Naive thymus-derived CD8-positive, alpha-beta T cell (primary cell): ENCODE measurements at regions not wholly inside any gene's neighbourhood (a gene's known extent, or its start where the extent isn't known, plus 50 kb on each side); places are given as distances from the start of the nearest gene placed in this dataset.
"Not testable (repeated sequence)": the region's sequence is repeated elsewhere in the genome, so short reads cannot be mapped to it uniquely, and the experiment has no call there.

Source experiments
- ATAC-seq, 2 donors: fragments of 150-1000 bp; cut with Tn5 transposase in 1 of 2; sonication (Bioruptor Pico), chemical (Tn5 transposase) in 1 of 2; 1 replicate in 1 of 2; 2 replicates in 1 of 2; pipeline ENCODE4 v1.10.0; 2021; ENCODE audit warnings: mild to moderate bottlenecking in 2 of 2, moderate library complexity in 2 of 2
- POLR2A ChIA-PET: fragments of 350-600 bp; sonication (Branson Sonifier 250); formaldehyde crosslinking; loops from one replicate; lab custom pipeline; 2021; ENCODE audit warnings: antibody characterized with exemption; lab: Charles Lee
- DNase-seq, 10 donors: peaks; one replicate each; pipeline versions ENCODE4 v3.0.0 to v3.0.0-alpha.2; 2020 to 2022
- H3K27ac Mint-ChIP-seq, 10 donors: one replicate each; pipeline ENCODE4 v1.8.0; 2020 to 2022; ENCODE audit warnings: mild to moderate bottlenecking in 10 of 10, mixed read lengths in 10 of 10, moderate library complexity in 4 of 10, inconsistent platforms in 1 of 10
- H3K27me3 Mint-ChIP-seq, 5 donors: one replicate each; pipeline ENCODE4 v1.8.0; 2021 to 2022; ENCODE audit warnings: mixed read lengths in 5 of 5
- H3K36me3 Mint-ChIP-seq, 3 donors: one replicate each; pipeline ENCODE4 v1.8.0; 2020 to 2022; ENCODE audit warnings: mixed read lengths in 3 of 3, mild to moderate bottlenecking in 2 of 3, inconsistent platforms in 1 of 3
- H3K4me1 Mint-ChIP-seq, 4 donors: one replicate each; pipeline ENCODE4 v1.8.0; 2021 to 2022; ENCODE audit warnings: mixed read lengths in 4 of 4
- H3K4me3 Mint-ChIP-seq, 10 donors: one replicate each; pipeline ENCODE4 v1.8.0; 2020 to 2022; ENCODE audit warnings: mild to moderate bottlenecking in 10 of 10, mixed read lengths in 10 of 10, moderate library complexity in 6 of 10, inconsistent platforms in 1 of 10
- H3K9me3 Mint-ChIP-seq, 9 donors: one replicate each; pipeline ENCODE4 v1.8.0; 2020 to 2022; ENCODE audit warnings: mixed read lengths in 9 of 9, mild to moderate bottlenecking in 3 of 9, inconsistent platforms in 1 of 9, moderate library complexity in 1 of 9

GRCh38 chr13:102538938-102539337 is 57.8 kb upstream of the TPP2 start:
- no peaks in the 10 kb centered on the region for H3K4me1 Mint-ChIP-seq
- H3K27me3 Mint-ChIP-seq = peaks cover 12 to 33% (median 18%) of the 10 kb centered on the region in 5 donors
- DNase-seq (no peak), ATAC-seq (no peak)
- POLR2A ChIA-PET = no interaction called here
- H3K9me3 Mint-ChIP-seq = peaks cover 0 to 32% (median 8%) of the 10 kb centered on the region in 9 donors
- no peak overlapping the region for H3K4me3 Mint-ChIP-seq
- no peak overlapping the region for H3K27ac Mint-ChIP-seq
- peaks cover 0 to 13% (median 5%) of the 10 kb centered on the region in 3 donors for H3K36me3 Mint-ChIP-seq

- H3K27ac Mint-ChIP-seq = no peak overlapping the region
- peaks cover 0 to 4% (median 3%) of the 10 kb centered on the region in 3 donors for H3K36me3 Mint-ChIP-seq
- peaks cover 0 to 16% (median 3%) of the 10 kb centered on the region in 9 donors for H3K9me3 Mint-ChIP-seq
- H3K4me1 Mint-ChIP-seq = no peaks in the 10 kb centered on the region
- DNase-seq (no peak), ATAC-seq (no peak)
- peaks cover 14 to 31% (median 18%) of the 10 kb centered on the region in 5 donors for H3K27me3 Mint-ChIP-seq
- no peak overlapping the region for H3K4me3 Mint-ChIP-seq
- POLR2A ChIA-PET = no interaction called here
Measured at GRCh38 chr13:102536695-102537485, 59.9 kb upstream of the TPP2 start.

GRCh38 chr13:102536196-102536595 is 60.6 kb upstream of the TPP2 start:
- DNase-seq = no peak
- Mint-ChIP-seq H3K9me3 (peaks cover 0 to 10% (median 2%) of the 10 kb centered on the region in 9 donors), H3K36me3 (no peaks in the 10 kb centered on the region), H3K27me3 (peaks cover 11 to 28% (median 18%) of the 10 kb centered on the region in 5 donors), H3K4me1 (no peaks in the 10 kb centered on the region), H3K4me3 (no peak overlapping the region), H3K27ac (no peak overlapping the region)
- POLR2A ChIA-PET = no interaction called here
- ATAC-seq = no peak

GRCh38 chr13:102530751-102531150 is 66.0 kb upstream of the TPP2 start:
- no peak overlapping the region for H3K27ac Mint-ChIP-seq
- H3K4me1 Mint-ChIP-seq = no peaks in the 10 kb centered on the region
- H3K36me3 Mint-ChIP-seq = no peaks in the 10 kb centered on the region
- H3K9me3 Mint-ChIP-seq = peaks cover 0 to 3% (median 0%) of the 10 kb centered on the region in 9 donors
- POLR2A ChIA-PET = no interaction called here
- ATAC-seq = no peak
- no peak overlapping the region for H3K4me3 Mint-ChIP-seq
- peaks cover 2 to 14% (median 8%) of the 10 kb centered on the region in 5 donors for H3K27me3 Mint-ChIP-seq
- DNase-seq = no peak

GRCh38 chr13:102522251-102522650 is 74.5 kb upstream of the TPP2 start:
- POLR2A ChIA-PET, H3K36me3 Mint-ChIP-seq, DNase-seq, H3K27ac Mint-ChIP-seq, ATAC-seq, H3K4me1 Mint-ChIP-seq, H3K4me3 Mint-ChIP-seq: not testable (repeated sequence)
- Mint-ChIP-seq H3K27me3 (peaks cover 9 to 21% (median 14%) of the 10 kb centered on the region in 5 donors), H3K9me3 (peaks cover 0 to 16% (median 0%) of the 10 kb centered on the region in 9 donors)

- Mint-ChIP-seq H3K27ac (no peak overlapping the region), H3K27me3 (peaks cover 9 to 32% (median 18%) of the 10 kb centered on the region in 5 donors), H3K4me3 (no peak overlapping the region), H3K4me1 (no peaks in the 10 kb centered on the region), H3K36me3 (peaks cover 0 to 6% (median 0%) of the 10 kb centered on the region in 3 donors), H3K9me3 (peaks cover 0 to 16% (median 0%) of the 10 kb centered on the region in 9 donors)
- ATAC-seq = no peak
- DNase-seq = no peak
- POLR2A ChIA-PET = no interaction called here
Measured at GRCh38 chr13:102517959-102518358, 78.8 kb upstream of the TPP2 start.

- ATAC-seq (no peak), DNase-seq (no peak)
- Mint-ChIP-seq H3K27me3 (peaks cover 15 to 49% (median 20%) of the 10 kb centered on the region in 5 donors), H3K9me3 (peaks cover 4 to 31% (median 16%) of the 10 kb centered on the region in 9 donors), H3K27ac (peak overlapping the region in 1 of 10 donors; percentile 58), H3K4me1 (no peaks in the 10 kb centered on the region), H3K4me3 (no peak overlapping the region), H3K36me3 (peaks cover 0 to 18% (median 3%) of the 10 kb centered on the region in 3 donors)
- POLR2A ChIA-PET = no interaction called here
Measured at GRCh38 chr13:102510072-102510471, 86.7 kb upstream of the TPP2 start.

- Mint-ChIP-seq H3K27me3 (peaks cover 16 to 39% (median 17%) of the 10 kb centered on the region in 5 donors), H3K36me3 (peaks cover 0 to 18% (median 3%) of the 10 kb centered on the region in 3 donors), H3K4me1 (no peaks in the 10 kb centered on the region), H3K27ac (no peak overlapping the region), H3K9me3 (peaks cover 4 to 31% (median 16%) of the 10 kb centered on the region in 9 donors), H3K4me3 (no peak overlapping the region)
- DNase-seq (no peak), ATAC-seq (no peak)
- POLR2A ChIA-PET = no interaction called here
Measured at GRCh38 chr13:102508411-102508810, 88.4 kb upstream of the TPP2 start.

- Mint-ChIP-seq H3K27me3 (peaks cover 8 to 23% (median 16%) of the 10 kb centered on the region in 5 donors), H3K36me3 (peaks cover 0 to 8% (median 3%) of the 10 kb centered on the region in 3 donors), H3K4me1 (no peaks in the 10 kb centered on the region), H3K4me3 (no peak overlapping the region), H3K27ac (no peak overlapping the region), H3K9me3 (peaks cover 0 to 17% (median 7%) of the 10 kb centered on the region in 9 donors)
- ATAC-seq (no peak), DNase-seq (no peak)
- POLR2A ChIA-PET = no interaction called here
Measured at GRCh38 chr13:102504002-102504401, 92.8 kb upstream of the TPP2 start.

- Mint-ChIP-seq H3K36me3 (no peaks in the 10 kb centered on the region), H3K27ac (no peak overlapping the region), H3K4me3 (no peak overlapping the region), H3K27me3 (peaks cover 20 to 43% (median 27%) of the 10 kb centered on the region in 5 donors), H3K4me1 (no peaks in the 10 kb centered on the region), H3K9me3 (peaks cover 0 to 4% (median 0%) of the 10 kb centered on the region in 9 donors)
- POLR2A ChIA-PET = no interaction called here
- DNase-seq (no peak), ATAC-seq (no peak)
Measured at GRCh38 chr13:102495663-102496062, 93.8 kb upstream of the FGF14 start.

GRCh38 chr13:102487330-102487729 is 85.5 kb upstream of the FGF14 start:
- Mint-ChIP-seq H3K27ac (no peak overlapping the region), H3K4me1 (no peaks in the 10 kb centered on the region), H3K9me3 (no peaks in the 10 kb centered on the region), H3K4me3 (no peak overlapping the region), H3K27me3 (peaks cover 0 to 7% (median 7%) of the 10 kb centered on the region in 5 donors), H3K36me3 (no peaks in the 10 kb centered on the region)
- POLR2A ChIA-PET = no interaction called here
- ATAC-seq (no peak), DNase-seq (no peak)

GRCh38 chr13:102484329-102484728 is 82.5 kb upstream of the FGF14 start:
- Mint-ChIP-seq H3K27ac (no peak overlapping the region), H3K9me3 (no peaks in the 10 kb centered on the region), H3K27me3 (peaks cover 2 to 5% (median 3%) of the 10 kb centered on the region in 5 donors), H3K4me3 (no peak overlapping the region), H3K36me3 (no peaks in the 10 kb centered on the region), H3K4me1 (no peaks in the 10 kb centered on the region)
- no peak for ATAC-seq
- POLR2A ChIA-PET = no interaction called here
- no peak for DNase-seq

- H3K36me3 Mint-ChIP-seq = no peaks in the 10 kb centered on the region
Measured at GRCh38 chr13:102472650-102473049, 70.8 kb upstream of the FGF14 start.

More at GRCh38 chr13:102472650-102473049, 70.8 kb upstream of the FGF14 start:
- DNase-seq (no peak), ATAC-seq (no peak)
- Mint-ChIP-seq H3K4me3 (no peak overlapping the region), H3K9me3 (peaks cover 0 to 4% (median 0%) of the 10 kb centered on the region in 9 donors), H3K27ac (no peak overlapping the region), H3K4me1 (no peaks in the 10 kb centered on the region), H3K27me3 (peaks cover 13 to 29% (median 15%) of the 10 kb centered on the region in 5 donors)
- POLR2A ChIA-PET = no interaction called here
